Eye (tissue), 1 donor: ENCODE measurements at regions not wholly inside any gene's neighbourhood (a gene's known extent, or its start where the extent isn't known, plus 50 kb on each side); places are given as distances from the start of the nearest gene placed in this dataset.
"Not testable (repeated sequence)": the region's sequence is repeated elsewhere in the genome, so short reads cannot be mapped to it uniquely, and the experiment has no call there.

Experiments used
- DNase-seq: peaks from one replicate; pipeline ENCODE4 v3.0.0-alpha.2; 2015

GRCh38 chr1:82386365-82387011 lies 585.8 kb downstream of the ADGRL2 start:
- DNase-seq: peak; percentile 58

GRCh38 chr1:82384776-82385175 lies 584.0 kb downstream of the ADGRL2 start:
- DNase-seq: no peak

- no peak for DNase-seq
These were observed 576.6 kb downstream of the ADGRL2 start for GRCh38 chr1:82377201-82377884.

- no peak for DNase-seq
These were observed 573.0 kb downstream of the ADGRL2 start for GRCh38 chr1:82373710-82374109.

- DNase-seq: no peak
These were observed 571.2 kb downstream of the ADGRL2 start for GRCh38 chr1:82371844-82372498.

GRCh38 chr1:82367456-82367855 lies 566.7 kb downstream of the ADGRL2 start:
- no peak for DNase-seq

GRCh38 chr1:82366689-82367088 lies 566.0 kb downstream of the ADGRL2 start:
- no peak for DNase-seq

- DNase-seq: not testable (repeated sequence)
These were observed 558.8 kb downstream of the ADGRL2 start for GRCh38 chr1:82359541-82359940.

- not testable (repeated sequence) for DNase-seq
These were observed 558.0 kb downstream of the ADGRL2 start for GRCh38 chr1:82358706-82359105.

- not testable (repeated sequence) for DNase-seq
These were observed 553.8 kb downstream of the ADGRL2 start for GRCh38 chr1:82354546-82354945.

- no peak for DNase-seq
These were observed 547.8 kb downstream of the ADGRL2 start for GRCh38 chr1:82348487-82348886.

GRCh38 chr1:82346141-82346540 lies 545.4 kb downstream of the ADGRL2 start:
- DNase-seq: peak; percentile 33

- DNase-seq: no peak
These were observed 542.6 kb downstream of the ADGRL2 start for GRCh38 chr1:82343381-82343780.

GRCh38 chr1:82337635-82338034 lies 536.9 kb downstream of the ADGRL2 start:
- no peak for DNase-seq

- DNase-seq: no peak
These were observed 529.6 kb downstream of the ADGRL2 start for GRCh38 chr1:82330330-82330729.

GRCh38 chr1:82329226-82329625 lies 528.5 kb downstream of the ADGRL2 start:
- DNase-seq: no peak

GRCh38 chr1:82323144-82323841 lies 522.6 kb downstream of the ADGRL2 start:
- no peak for DNase-seq

GRCh38 chr1:82321794-82322193 lies 521.1 kb downstream of the ADGRL2 start:
- DNase-seq: no peak

GRCh38 chr1:82319546-82319945 lies 518.8 kb downstream of the ADGRL2 start:
- DNase-seq: no peak

GRCh38 chr1:82318921-82319320 lies 518.2 kb downstream of the ADGRL2 start:
- no peak for DNase-seq

GRCh38 chr1:82318265-82318664 lies 517.5 kb downstream of the ADGRL2 start:
- no peak for DNase-seq

GRCh38 chr1:82317671-82318070 lies 516.9 kb downstream of the ADGRL2 start:
- DNase-seq: no peak

GRCh38 chr1:82299656-82300055 lies 498.9 kb downstream of the ADGRL2 start:
- no peak for DNase-seq

- DNase-seq: no peak
These were observed 498.3 kb downstream of the ADGRL2 start for GRCh38 chr1:82299056-82299455.
